GM12873 (cell line): ENCODE measurements at regions not wholly inside any gene's neighbourhood (a gene's known extent, or its start where the extent isn't known, plus 50 kb on each side); places are given as distances from the start of the nearest gene placed in this dataset.

Experiments used
- TF ChIP-seq, protein P1 (sequence below): IDR thresholded peaks from 2 replicates; pipeline ENCODE4 v1.5.1; 2012; ENCODE audit warnings: low read depth, mild to moderate bottlenecking, moderate library complexity, low read length, control low read depth; ENCODE audit not compliant: insufficient read depth; ENCODE audit errors: missing control alignments

DNA sequence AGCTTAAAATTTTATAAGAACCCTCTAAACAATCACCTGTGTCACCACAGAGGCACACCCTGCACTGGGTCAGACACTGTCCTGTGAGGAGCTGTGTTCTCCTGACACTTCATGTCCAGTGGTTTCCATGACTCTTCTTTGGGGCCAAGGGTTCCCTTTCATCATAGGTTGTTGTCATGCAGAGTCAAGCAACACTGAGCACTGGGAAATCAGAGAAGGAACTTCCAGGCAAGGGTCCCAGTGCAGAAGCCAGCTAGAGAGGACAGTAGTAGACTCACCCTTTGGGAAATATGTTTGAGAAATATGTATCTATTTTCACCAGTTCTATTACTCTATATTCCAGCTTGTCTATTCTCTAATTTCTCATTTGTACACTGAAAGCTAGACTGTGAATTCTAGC lies 56.4 kb upstream of the PRSS58 start:
- TF ChIP-seq, protein P1, sequence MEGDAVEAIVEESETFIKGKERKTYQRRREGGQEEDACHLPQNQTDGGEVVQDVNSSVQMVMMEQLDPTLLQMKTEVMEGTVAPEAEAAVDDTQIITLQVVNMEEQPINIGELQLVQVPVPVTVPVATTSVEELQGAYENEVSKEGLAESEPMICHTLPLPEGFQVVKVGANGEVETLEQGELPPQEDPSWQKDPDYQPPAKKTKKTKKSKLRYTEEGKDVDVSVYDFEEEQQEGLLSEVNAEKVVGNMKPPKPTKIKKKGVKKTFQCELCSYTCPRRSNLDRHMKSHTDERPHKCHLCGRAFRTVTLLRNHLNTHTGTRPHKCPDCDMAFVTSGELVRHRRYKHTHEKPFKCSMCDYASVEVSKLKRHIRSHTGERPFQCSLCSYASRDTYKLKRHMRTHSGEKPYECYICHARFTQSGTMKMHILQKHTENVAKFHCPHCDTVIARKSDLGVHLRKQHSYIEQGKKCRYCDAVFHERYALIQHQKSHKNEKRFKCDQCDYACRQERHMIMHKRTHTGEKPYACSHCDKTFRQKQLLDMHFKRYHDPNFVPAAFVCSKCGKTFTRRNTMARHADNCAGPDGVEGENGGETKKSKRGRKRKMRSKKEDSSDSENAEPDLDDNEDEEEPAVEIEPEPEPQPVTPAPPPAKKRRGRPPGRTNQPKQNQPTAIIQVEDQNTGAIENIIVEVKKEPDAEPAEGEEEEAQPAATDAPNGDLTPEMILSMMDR, result no peak

DNA sequence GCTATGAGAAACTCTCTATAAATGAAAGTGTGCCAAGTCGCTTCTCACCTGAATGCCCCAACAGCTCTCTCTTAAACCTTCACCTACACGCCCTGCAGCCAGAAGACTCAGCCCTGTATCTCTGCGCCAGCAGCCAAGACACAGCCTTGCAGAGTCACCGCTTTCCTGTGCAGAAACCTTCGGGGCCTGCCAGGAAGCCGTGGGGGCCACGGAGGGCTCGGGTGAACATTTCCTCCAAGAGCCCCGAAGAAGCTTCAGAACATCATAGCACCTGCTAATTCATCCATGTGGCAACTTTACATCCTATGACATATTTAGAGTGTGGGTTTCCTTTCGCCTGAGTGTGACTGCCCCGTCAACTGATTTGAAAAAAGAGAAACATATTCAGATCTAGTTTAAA lies 55.7 kb upstream of the PRSS58 start:
- TF ChIP-seq, protein P1, result no peak

DNA sequence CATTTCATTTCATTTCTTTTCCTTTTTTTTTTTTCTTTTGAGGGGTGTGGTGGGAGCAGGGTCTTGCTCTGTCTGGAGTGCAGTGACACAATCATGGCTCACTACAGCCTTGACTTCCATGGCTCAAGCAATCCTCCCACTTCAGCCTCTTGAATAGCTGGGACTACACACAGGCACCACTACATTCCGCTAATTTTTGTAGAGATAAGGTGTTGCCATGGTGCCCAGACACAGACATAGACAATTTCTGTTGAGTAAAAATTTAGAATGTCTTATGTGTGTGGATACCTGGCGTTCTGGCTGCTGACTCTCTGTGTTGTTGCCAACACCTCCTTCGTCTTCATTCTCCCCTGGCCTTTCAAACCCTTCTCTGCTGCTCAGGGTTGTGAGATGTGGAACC lies 54.0 kb upstream of the PRSS58 start:
- TF ChIP-seq, protein P1, result no peak

DNA sequence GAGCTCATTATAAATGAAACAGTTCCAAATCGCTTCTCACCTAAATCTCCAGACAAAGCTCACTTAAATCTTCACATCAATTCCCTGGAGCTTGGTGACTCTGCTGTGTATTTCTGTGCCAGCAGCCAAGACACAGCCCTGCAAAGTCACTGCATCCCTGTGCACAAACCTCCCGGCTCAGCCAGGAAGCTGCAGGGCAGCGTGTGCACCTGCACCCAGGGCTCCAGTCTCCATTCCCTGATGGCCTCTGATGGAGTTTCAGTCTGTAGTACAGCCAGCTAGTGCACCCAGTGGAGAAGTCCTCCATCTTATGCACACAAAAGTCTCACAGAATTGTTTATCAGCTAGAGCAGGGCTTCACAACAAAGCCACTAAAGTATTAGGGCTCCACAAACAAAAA lies 51.1 kb upstream of the PRSS58 start:
- TF ChIP-seq, protein P1, result no peak

DNA sequence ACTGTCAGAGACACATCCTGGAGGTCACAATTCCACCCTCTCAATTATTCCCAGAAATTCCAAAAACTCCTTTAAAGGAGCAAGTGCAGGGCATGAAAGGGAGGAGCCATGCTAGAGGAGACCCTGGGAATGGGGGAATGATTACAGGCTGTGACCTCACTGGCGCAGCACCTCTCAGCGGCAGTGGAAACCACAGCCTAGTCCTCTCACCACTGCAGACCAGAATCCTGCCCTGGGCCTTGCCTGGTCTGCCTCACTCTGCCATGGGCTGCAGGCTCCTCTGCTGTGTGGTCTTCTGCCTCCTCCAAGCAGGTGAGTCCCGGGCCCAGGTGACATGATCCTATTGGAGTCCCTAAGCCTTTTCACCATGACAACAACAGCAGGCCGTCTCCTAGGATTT lies 50.5 kb upstream of the PRSS58 start:
- TF ChIP-seq, protein P1, result no peak
